Heart right ventricle (tissue), 16 donors: ENCODE measurements at regions not wholly inside any gene's neighbourhood (a gene's known extent, or its start where the extent isn't known, plus 50 kb on each side); places are given as distances from the start of the nearest gene placed in this dataset.

Source experiments
- ATAC-seq, 8 donors: fragments of 200-7000 bp; cut with Tn5 transposase; one replicate each; pipeline ENCODE4 v1.9.1; 2020; ENCODE audit warnings: mild to moderate bottlenecking in 8 of 8, moderate library complexity in 8 of 8, moderate number of reproducible peaks in 1 of 8
- DNase-seq, 2 donors: peaks; one replicate each; pipeline ENCODE4 v3.0.0-alpha.2; 2020
- H3K27ac ChIP-seq, 10 donors: fragments of 200-600 bp; sonication (generic) in 2 of 10; one replicate each; pipeline versions ENCODE4 v1.5.0 to v1.8.0; 2020 to 2022; ENCODE audit warnings: mild to moderate bottlenecking in 3 of 10
- H3K27me3 ChIP-seq, 7 donors: fragments of 200-600 bp; one replicate each; pipeline ENCODE4 v1.8.0; 2021 to 2022; ENCODE audit warnings: mild to moderate bottlenecking in 2 of 7
- H3K36me3 ChIP-seq, 9 donors: fragments of 200-600 bp; sonication (generic) in 1 of 9; one replicate each; pipeline versions ENCODE4 v1.5.0 to v1.8.0; 2020 to 2022; ENCODE audit warnings: mild to moderate bottlenecking in 2 of 9
- H3K4me1 ChIP-seq, 9 donors: fragments of 200-600 bp; sonication (generic) in 1 of 9; one replicate each; pipeline versions ENCODE4 v1.5.0 to v1.8.0; 2020 to 2022; ENCODE audit warnings: mild to moderate bottlenecking in 4 of 9
- H3K4me3 ChIP-seq, 10 donors: fragments of 200-600 bp; sonication (generic) in 2 of 10; one replicate each; pipeline versions ENCODE4 v1.5.0 to v1.8.0; 2020 to 2022; ENCODE audit warnings: mild to moderate bottlenecking in 7 of 10, moderate library complexity in 2 of 10
- H3K9me3 ChIP-seq, 11 donors: fragments of 200-600 bp in 10 of 11; sonication (generic) in 2 of 11; one replicate each; pipeline versions ENCODE4 v1.5.0 to v1.8.0; 2013 to 2022; ENCODE audit warnings: mild to moderate bottlenecking in 2 of 11, control low read depth in 1 of 11, moderate library complexity in 1 of 11
- WGBS, 2 donors: extraction: QIAGEN DNeasy Blood & Tissue Kit; methylation state at CpG; one replicate each; pipeline ENCODE4 v1.1.7; 2013; ENCODE audit warnings: inconsistent platforms in 1 of 2; 5-methylcytosine and 5-hydroxymethylcytosine counted together
- intact Hi-C, 10 donors: fragments of 100-400 bp; cut with DNase I; formaldehyde crosslinking; loops; one replicate each; pipeline versions ENCODE4 v1.11.1 to v1.14.2; 2022
- TF ChIP-seq, protein P1 (sequence below), 9 donors: fragments of 200-600 bp; sonication (generic) in 2 of 9; IDR thresholded peaks; one replicate each; pipeline versions ENCODE4 v1.5.0 to v1.8.0; 2021 to 2022; ENCODE audit warnings: antibody characterized with exemption in 9 of 9, mild to moderate bottlenecking in 5 of 9, moderate library complexity in 1 of 9
- donor health status: Arrhythmogenic right ventricular cardiomyopathy.
- donor health status: ischemic (EF 13 %, LVEDD 7.1; RV severe dilation, severe dysfunction).
- donor health status: healthy with polysubstance abuse.
- donor health status: DM: no; HTN: yes; CAD: no.
- donor health status: DM: no; HTN: no; CAD: no.
- donor health status: ischemic (EF 25% LVEDD 6.9; RV normal size, moderate dysfunction).
- donor health status: ischemic (EF 25% LVEDD 5.7; RV mildly dilated, moderate dysfunction).
- donor health status: healthy.
- donor health status: DM: yes; HTN: yes; CAD: no.
- donor health status: Ischemic cardiomyopathy.
- donor health status: ischemic (EF 35%, LVEDD 5.7; RV mildly dilated, moderate dysfunction).
- donor health status: nonischemic (EF 11% LVEDD 7.7; RV severe dilation, severe dysfunction).
- donor health status: DM: yes; HTN: yes; CAD: no.
- donor health status: PGD.
- donor health status: ischemic (EF 29% LVEDD 5.4; RV normal size, mild dysfunction).
- donor health status: nonischemic (EF 23%, LVEDD 6.1; RV moderate dilation, normal function).

DNA sequence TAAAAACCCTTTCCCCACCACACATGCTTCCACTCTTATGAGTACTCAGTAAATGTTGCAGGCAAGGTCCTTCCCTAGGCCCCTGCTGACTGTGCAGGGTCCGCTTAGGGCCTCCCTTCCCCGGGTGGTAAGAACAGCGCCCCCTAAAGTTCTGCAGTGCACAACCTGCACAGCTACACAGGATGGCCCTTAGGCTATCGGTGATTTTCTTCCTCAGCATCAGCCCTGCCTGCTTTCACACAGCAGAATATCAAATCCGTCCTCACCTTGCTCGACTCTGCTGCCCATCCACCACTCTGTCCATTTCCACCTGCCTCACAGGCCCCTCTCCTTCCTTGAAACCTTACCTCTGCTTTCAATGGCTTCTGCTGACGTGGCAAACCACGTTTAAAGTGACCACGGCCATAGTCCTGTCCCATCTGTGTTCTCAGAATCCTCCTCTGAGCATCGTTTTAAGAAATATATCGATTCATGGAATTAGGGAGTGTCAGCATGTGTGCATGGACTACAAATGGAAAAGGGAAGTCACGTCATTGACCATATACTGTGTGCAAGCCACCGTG is 51.4 kb upstream of the TMEM132E start:
- no peaks in the 10 kb centered on the region for H3K36me3 ChIP-seq
- no peak for DNase-seq
- 56% methylated on average over 13 of the region's 13 CpGs for WGBS, 2 donors
- H3K27ac ChIP-seq = no peak overlapping the region
- H3K9me3 ChIP-seq = no peaks in the 10 kb centered on the region
- TF ChIP-seq, protein P1, sequence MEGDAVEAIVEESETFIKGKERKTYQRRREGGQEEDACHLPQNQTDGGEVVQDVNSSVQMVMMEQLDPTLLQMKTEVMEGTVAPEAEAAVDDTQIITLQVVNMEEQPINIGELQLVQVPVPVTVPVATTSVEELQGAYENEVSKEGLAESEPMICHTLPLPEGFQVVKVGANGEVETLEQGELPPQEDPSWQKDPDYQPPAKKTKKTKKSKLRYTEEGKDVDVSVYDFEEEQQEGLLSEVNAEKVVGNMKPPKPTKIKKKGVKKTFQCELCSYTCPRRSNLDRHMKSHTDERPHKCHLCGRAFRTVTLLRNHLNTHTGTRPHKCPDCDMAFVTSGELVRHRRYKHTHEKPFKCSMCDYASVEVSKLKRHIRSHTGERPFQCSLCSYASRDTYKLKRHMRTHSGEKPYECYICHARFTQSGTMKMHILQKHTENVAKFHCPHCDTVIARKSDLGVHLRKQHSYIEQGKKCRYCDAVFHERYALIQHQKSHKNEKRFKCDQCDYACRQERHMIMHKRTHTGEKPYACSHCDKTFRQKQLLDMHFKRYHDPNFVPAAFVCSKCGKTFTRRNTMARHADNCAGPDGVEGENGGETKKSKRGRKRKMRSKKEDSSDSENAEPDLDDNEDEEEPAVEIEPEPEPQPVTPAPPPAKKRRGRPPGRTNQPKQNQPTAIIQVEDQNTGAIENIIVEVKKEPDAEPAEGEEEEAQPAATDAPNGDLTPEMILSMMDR (IDR thresholded peaks at IDR 0.05) = no peak
- intact Hi-C loops = loop anchor here in 1 of 10 donors (10.0 kb wide), 1 partner anchor 53 kb away; no protein-coding TSS in a partner anchor
- H3K27me3 ChIP-seq = peaks cover 0 to 83% (median 66%) of the 10 kb centered on the region in 7 donors
- no peaks in the 10 kb centered on the region for H3K4me1 ChIP-seq
- no peak for ATAC-seq
- no peak overlapping the region for H3K4me3 ChIP-seq

DNA sequence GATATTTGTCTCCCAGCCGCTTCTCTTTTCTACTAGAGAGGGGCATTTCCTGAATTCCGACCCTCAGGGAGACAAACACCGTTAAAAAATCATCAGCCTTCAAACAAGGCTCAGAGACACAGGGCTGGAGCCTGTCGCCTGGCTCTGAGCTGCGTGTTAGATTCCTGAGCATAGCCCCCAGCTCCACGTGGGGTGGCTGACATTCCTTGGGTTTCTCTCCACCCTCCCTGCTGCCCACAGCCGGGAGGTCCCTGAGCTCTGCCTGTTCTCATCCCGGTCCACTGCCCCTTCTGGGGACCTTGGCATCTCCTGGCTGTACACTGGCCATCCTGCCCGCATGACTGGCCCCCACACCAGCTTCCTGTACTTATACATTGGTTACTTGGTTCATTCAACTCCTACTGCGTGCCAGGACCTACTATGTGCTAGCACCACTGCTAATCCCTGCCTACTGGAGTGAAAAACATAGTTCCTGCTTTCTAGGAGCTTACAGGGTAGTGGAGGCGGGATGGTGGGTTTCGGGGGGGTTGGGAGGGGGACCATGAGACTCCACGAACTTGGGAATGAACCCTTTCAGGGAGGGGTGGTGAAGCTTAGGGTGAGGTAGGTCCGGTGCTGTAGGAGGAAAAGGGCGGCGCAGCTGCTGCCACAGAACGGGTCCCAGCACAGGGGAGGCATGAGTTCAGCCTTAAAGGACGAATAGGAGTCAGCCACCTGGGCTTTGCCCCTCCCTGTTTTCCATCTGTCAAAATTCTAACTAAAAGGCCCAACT is 52.1 kb upstream of the TMEM132E start:
- H3K27me3 ChIP-seq = peaks cover 0 to 83% (median 64%) of the 10 kb centered on the region in 7 donors
- TF ChIP-seq, protein P1 (IDR thresholded peaks at IDR 0.05) = no peak
- intact Hi-C loops = loop anchor here in 1 of 10 donors (10.0 kb wide), 1 partner anchor 53 kb away; no protein-coding TSS in a partner anchor
- no peak for DNase-seq
- ATAC-seq = no peak
- no peak overlapping the region for H3K27ac ChIP-seq
- H3K9me3 ChIP-seq = no peaks in the 10 kb centered on the region
- H3K4me3 ChIP-seq = no peak overlapping the region
- no peaks in the 10 kb centered on the region for H3K4me1 ChIP-seq
- no peaks in the 10 kb centered on the region for H3K36me3 ChIP-seq
- 47 to 49% methylated on average over 18 of the region's 18 CpGs for WGBS, 2 donors

- Histone ChIP-seq H3K27ac (no peak overlapping the region), H3K9me3 (no peaks in the 10 kb centered on the region), H3K4me3 (no peak overlapping the region), H3K36me3 (no peaks in the 10 kb centered on the region), H3K4me1 (no peaks in the 10 kb centered on the region), H3K27me3 (peaks cover 0 to 84% (median 55%) of the 10 kb centered on the region in 7 donors)
- DNase-seq (no peak), ATAC-seq (no peak)
- 14 to 16% methylated on average over 4 of the region's 4 CpGs for WGBS, 2 donors
- intact Hi-C loops = loop anchor here in 1 of 10 donors (10.0 kb wide), 1 partner anchor 51 kb away; no protein-coding TSS in a partner anchor
- TF ChIP-seq, protein P1 (IDR thresholded peaks at IDR 0.05) = no peak
Observed at GRCh38 chr17:34525651-34526050, 53.7 kb upstream of the TMEM132E start.

GRCh38 chr17:34521955-34522354 is 57.4 kb upstream of the TMEM132E start:
- DNase-seq = no peak

More at GRCh38 chr17:34521955-34522354, 57.4 kb upstream of the TMEM132E start:
- ATAC-seq = no peak
- 58 to 67% methylated on average over 11 of the region's 11 CpGs for WGBS, 2 donors
- TF ChIP-seq, protein P1 (IDR thresholded peaks at IDR 0.05) = no peak
- intact Hi-C loops = loop anchor here in 1 of 10 donors (5.0 to 10.0 kb wide), 2 partner anchors 47 to 100 kb away; no protein-coding TSS in a partner anchor
- Histone ChIP-seq H3K9me3 (no peaks in the 10 kb centered on the region), H3K4me1 (no peaks in the 10 kb centered on the region), H3K27ac (no peak overlapping the region), H3K4me3 (no peak overlapping the region), H3K36me3 (no peaks in the 10 kb centered on the region), H3K27me3 (peaks cover 0 to 63% (median 31%) of the 10 kb centered on the region in 7 donors)
